ENCODE measurements at regions not wholly inside any gene's neighbourhood (a gene's known extent, or its start where the extent isn't known, plus 50 kb on each side); places are given as distances from the start of the nearest gene placed in this dataset.

GRCh38 chr1:55928576-55928975, 650.8 kb downstream of the PLPP3 start:
- no peak for TF ChIP-seq CTCF (conservative IDR thresholded peaks at IDR 0.05; ENCODE audit: low read depth)
- no peak for DNase-seq (ENCODE audit: low spot score)
- POLR2A ChIA-PET (ENCODE audit: low non-redundant PET): no interaction called here
- H3K27ac ChIP-seq: no peak overlapping the region
- CTCF ChIA-PET: interaction anchor here (0.6 kb wide), 1 partner anchor 184 kb away, joined by 4 read pairs; no protein-coding TSS in a partner anchor

DNA sequence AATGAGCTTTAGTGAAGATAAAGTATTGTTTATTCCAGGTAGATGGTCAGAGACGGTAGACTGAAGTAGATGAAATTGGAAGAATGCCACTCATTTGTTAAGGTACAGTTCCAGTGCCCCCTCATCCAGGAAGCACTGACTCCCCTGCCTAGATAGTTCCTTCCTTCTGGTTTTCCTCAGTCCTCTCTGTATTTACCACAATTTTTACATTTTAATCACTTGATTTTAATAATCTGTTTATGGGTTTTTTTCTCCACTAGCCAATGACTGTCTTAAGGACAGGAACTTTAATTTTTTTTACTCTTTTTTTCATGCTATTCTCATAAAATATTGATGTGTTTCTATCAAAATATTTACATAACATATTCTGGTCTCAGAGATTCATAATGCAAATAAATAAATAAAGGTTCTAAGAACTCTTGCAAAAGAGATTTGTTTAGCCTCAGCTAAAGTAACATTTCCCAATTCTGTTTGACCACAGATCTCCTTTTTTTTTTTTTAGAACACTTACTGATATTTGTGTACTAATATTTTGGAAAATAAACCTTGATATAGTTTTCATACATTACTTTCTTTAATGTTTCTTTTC, 651.6 kb downstream of the PLPP3 start:
- no peak for DNase-seq (ENCODE audit: low spot score)
- TF ChIP-seq CTCF (conservative IDR thresholded peaks at IDR 0.05; ENCODE audit: low read depth): no peak
- CTCF ChIA-PET: interaction anchor here (0.6 kb wide), 1 partner anchor 184 kb away, joined by 4 read pairs; no protein-coding TSS in a partner anchor
- H3K27ac ChIP-seq: no peak overlapping the region
- POLR2A ChIA-PET (ENCODE audit: low non-redundant PET): no interaction called here

DNA sequence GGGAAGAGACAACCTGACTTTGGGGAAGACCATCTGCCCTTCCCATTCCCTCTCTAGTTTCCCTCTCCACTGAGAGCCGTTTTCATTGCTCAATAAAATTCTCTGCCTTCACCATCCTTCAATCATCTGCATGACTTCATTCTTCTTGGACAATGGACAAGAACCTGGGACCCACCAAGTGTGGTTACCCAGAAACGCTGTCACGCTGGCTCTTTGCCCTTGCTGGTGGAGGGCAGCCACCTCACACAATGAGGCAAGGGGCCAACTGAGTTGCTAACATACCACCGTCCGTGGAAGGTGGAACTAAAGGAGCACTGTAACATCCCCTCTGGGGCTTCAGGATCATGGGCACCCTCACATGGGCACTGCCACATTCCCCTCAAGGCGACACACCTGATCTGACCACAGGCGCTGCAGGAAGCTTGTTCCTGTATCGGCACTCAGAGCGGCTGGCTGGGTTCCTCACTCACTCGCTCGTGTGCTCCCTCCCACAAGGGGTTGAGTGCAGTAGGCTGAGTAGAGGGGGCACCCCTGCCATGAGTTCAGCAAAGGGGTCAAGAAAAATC, 652.4 kb downstream of the PLPP3 start:
- TF ChIP-seq CTCF (conservative IDR thresholded peaks at IDR 0.05; ENCODE audit: low read depth): no peak
- ChIA-PET CTCF (no interaction called here), POLR2A (ENCODE audit: low non-redundant PET) (no interaction called here)
- DNase-seq (ENCODE audit: low spot score): no peak
- no peak overlapping the region for H3K27ac ChIP-seq

- no peak for TF ChIP-seq CTCF (conservative IDR thresholded peaks at IDR 0.05; ENCODE audit: low read depth)
- DNase-seq (ENCODE audit: low spot score): no peak
- H3K27ac ChIP-seq: no peak overlapping the region
- ChIA-PET CTCF (no interaction called here), POLR2A (ENCODE audit: low non-redundant PET) (no interaction called here)
These were observed 662.5 kb downstream of the PLPP3 start for GRCh38 chr1:55916907-55917306.

DNA sequence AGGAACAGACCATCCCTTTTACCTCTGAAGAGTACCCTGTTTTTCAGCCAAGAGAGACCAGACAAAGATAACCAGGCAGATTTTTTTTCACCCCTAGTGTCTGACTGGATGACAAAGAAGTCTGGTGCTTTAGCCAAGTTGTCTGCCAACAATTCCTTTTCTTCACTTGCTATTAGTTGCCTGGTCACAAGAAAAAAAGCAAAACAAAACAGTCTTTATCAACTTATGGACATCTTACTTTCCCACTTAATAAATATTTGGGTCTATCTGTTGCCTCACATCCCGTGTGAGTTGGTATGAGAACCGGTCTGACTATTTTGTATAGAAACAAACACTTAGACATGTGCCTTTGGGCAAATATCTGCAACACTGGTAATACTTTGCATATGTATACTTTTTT, 662.9 kb downstream of the PLPP3 start:
- H3K27ac ChIP-seq: no peak overlapping the region
- ChIA-PET POLR2A (ENCODE audit: low non-redundant PET) (no interaction called here), CTCF (no interaction called here)
- no peak for TF ChIP-seq CTCF (conservative IDR thresholded peaks at IDR 0.05; ENCODE audit: low read depth)
- DNase-seq (ENCODE audit: low spot score): peak; percentile 3

DNA sequence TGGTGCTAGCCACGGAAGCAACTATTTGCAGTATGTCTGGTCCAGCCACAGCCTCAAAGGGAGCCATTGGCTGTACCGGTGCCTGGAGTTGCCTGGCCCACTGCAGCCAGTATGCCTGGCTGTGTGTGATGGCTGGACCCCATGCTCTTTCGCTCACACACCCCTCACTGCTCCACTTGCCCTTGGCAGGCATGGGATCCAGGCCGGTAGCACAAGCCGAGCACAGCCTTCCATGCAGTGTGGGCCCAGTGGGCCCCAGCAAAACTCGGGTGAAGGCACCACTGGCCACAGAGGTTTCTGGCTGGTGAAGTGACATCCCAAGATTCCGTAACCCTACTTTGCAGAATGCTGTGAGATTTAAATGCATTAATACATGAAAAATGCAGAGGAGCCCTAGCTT, 665.8 kb downstream of the PLPP3 start:
- no peak for TF ChIP-seq CTCF (conservative IDR thresholded peaks at IDR 0.05; ENCODE audit: low read depth)
- ChIA-PET POLR2A (ENCODE audit: low non-redundant PET) (no interaction called here), CTCF (no interaction called here)
- H3K27ac ChIP-seq: no peak overlapping the region
- no peak for DNase-seq (ENCODE audit: low spot score)

Measured in RWPE1 (cell line).